K562 (cell line): ENCODE measurements at regions not wholly inside any gene's neighbourhood (a gene's known extent, or its start where the extent isn't known, plus 50 kb on each side); places are given as distances from the start of the nearest gene placed in this dataset.

Experiments used
- ATAC-seq: fragments of 200-7000 bp; cut with Tn5 transposase; 3 replicates; pipeline ENCODE4 v1.9.1; 2020; ENCODE audit warnings: moderate library complexity
- BruUV-seq: library from RNA; stranded (reverse); fragments of 400-500 nt; replicated peaks from 2 replicates; lab custom pipeline; 2021; lab: Mats Ljungman, UMichigan
- CTCF ChIA-PET: fragments of 300-600 bp; formaldehyde crosslinking; extraction: SDS; loops from one replicate; lab custom pipeline; 2021; ENCODE audit warnings: low intra/inter-chr PET ratio; lab: Yijun Ruan, JAX
- POLR2A ChIA-PET: fragments of 300-600, 350-650 bp; sonication (Branson Sonifier 250); formaldehyde crosslinking; extraction: SDS; loops from one replicate; lab custom pipeline; 2021; ENCODE audit warnings: antibody characterized with exemption, inconsistent platforms; lab: Yijun Ruan, JAX
- DNase-seq, 4 experiments: peaks; one replicate each; pipeline versions ENCODE4 v3.0.0 to v3.0.0-alpha.2; 2011 to 2018; ENCODE audit warnings: low spot score in 3 of 4, mixed read lengths in 3 of 4; ENCODE audit errors: extremely low read depth in 1 of 4
- FAIRE-seq: peaks from 2 replicates; lab custom pipeline; 2011; peaks lifted over from hg19 to GRCh38; lab: Jason Lieb, UNC
- H2AFZ ChIP-seq: 2 replicates; pipeline ENCODE4 v1.6.0; 2011; ENCODE audit warnings: low read depth, low read length, control low read depth, inconsistent platforms
- H3K27ac ChIP-seq: fragments of 200-600 bp; 3 replicates; pipeline ENCODE4 v1.8.0; 2011; ENCODE audit warnings: low read depth, mild to moderate bottlenecking, control low read depth, inconsistent platforms, low read length, moderate library complexity, mixed read lengths; ENCODE audit errors: extremely low read depth
- H3K27me3 ChIP-seq, 2 experiments: fragments of 300-600 bp in 1 of 2; 2 replicates in 1 of 2; 3 replicates in 1 of 2; pipeline versions ENCODE4 v1.6.0 to v1.8.0; 2011; ENCODE audit warnings: inconsistent platforms in 2 of 2, low read length in 2 of 2, mild to moderate bottlenecking in 1 of 2, mixed read lengths in 1 of 2, moderate library complexity in 1 of 2; ENCODE audit not compliant: control insufficient read depth in 2 of 2, insufficient read depth in 2 of 2
- H3K36me3 ChIP-seq: fragments of 300-600 bp; 3 replicates; pipeline ENCODE4 v1.8.0; 2011; ENCODE audit warnings: mild to moderate bottlenecking, low read length, inconsistent platforms; ENCODE audit not compliant: control insufficient read depth, insufficient read depth
- H3K4me1 ChIP-seq, 2 experiments: fragments of 200-600 bp in 1 of 2; replicated peaks in 1 of 2; 2 replicates in 1 of 2; 3 replicates in 1 of 2; pipeline versions ENCODE4 v1.5.1 to v1.8.0; 2011; ENCODE audit warnings: inconsistent platforms in 2 of 2, low read length in 2 of 2, mild to moderate bottlenecking in 1 of 2, mixed read lengths in 1 of 2, moderate library complexity in 1 of 2; ENCODE audit not compliant: control insufficient read depth in 2 of 2, insufficient read depth in 2 of 2
- H3K4me2 ChIP-seq: 2 replicates; pipeline ENCODE4 v1.6.1; 2011; ENCODE audit warnings: low read length, control low read depth, inconsistent platforms, mixed read lengths; ENCODE audit not compliant: insufficient read depth
- H3K4me3 ChIP-seq: fragments of 200-600 bp; sonication (generic), shearing (Covaris generic); 2 replicates; pipeline ENCODE4 v1.5.1; 2016; ENCODE audit warnings: control low read depth, inconsistent platforms
- H3K79me2 ChIP-seq: fragments of 200-600 bp; 3 replicates; pipeline ENCODE4 v1.8.0; 2011; ENCODE audit warnings: low read length, inconsistent platforms; ENCODE audit not compliant: control insufficient read depth, insufficient read depth
- H3K9ac ChIP-seq, 2 experiments: 2 replicates each; pipeline versions ENCODE4 v1.6.0 to v1.6.1; 2011; ENCODE audit warnings: low read depth in 2 of 2, low read length in 2 of 2, control low read depth in 1 of 2, inconsistent platforms in 1 of 2, mild to moderate bottlenecking in 1 of 2, mixed read lengths in 1 of 2; ENCODE audit not compliant: insufficient read depth in 1 of 2
- H3K9me1 ChIP-seq: one replicate; pipeline ENCODE4 v1.6.0; 2011; ENCODE audit warnings: inconsistent platforms, mild to moderate bottlenecking, low read length, moderate library complexity; ENCODE audit not compliant: control insufficient read depth, insufficient read depth
- H3K9me3 ChIP-seq: replicated peaks from 2 replicates; pipeline ENCODE4 v1.5.1; 2011; ENCODE audit warnings: low read depth, low read length, inconsistent platforms; ENCODE audit not compliant: control insufficient read depth, insufficient read depth
- H4K20me1 ChIP-seq: replicated peaks from 2 replicates; pipeline ENCODE4 v1.6.1; 2011; ENCODE audit warnings: low read length, inconsistent platforms, mixed read lengths; ENCODE audit not compliant: control insufficient read depth, insufficient read depth
- GABPB1 ChIP-seq: sonication (generic); formaldehyde crosslinking; IDR thresholded peaks from 2 replicates; pipeline ENCODE4 v1.8.0; 2022; ENCODE audit warnings: mild to moderate bottlenecking, missing genetic modification reagents
- MLLT1 ChIP-seq, 2 experiments: fragments of 450-650 bp; IDR thresholded peaks; 2 replicates each; pipeline ENCODE4 v1.6.1; 2016
- ZNF740 ChIP-seq, 3 experiments: fragments of 200-800 bp in 1 of 3; sonication (Bioruptor generic) in 1 of 3; sonication (generic) in 1 of 3; formaldehyde crosslinking in 1 of 3; IDR thresholded peaks; 2 replicates each; pipeline versions ENCODE4 v1.6.1 to v1.8.0; 2016 to 2022; ENCODE audit warnings: mild to moderate bottlenecking in 2 of 3, missing compliant biosample characterization in 2 of 3, missing genetic modification characterization in 2 of 3, missing genetic modification reagents in 1 of 3
- in situ Hi-C: fragments of 300-500 bp; cut with MboI; formaldehyde crosslinking; loops from 4 replicates; pipeline ENCODE4 v1.15.0; 2018; ENCODE audit warnings: inconsistent platforms, mixed read lengths
- intact Hi-C: fragments of 100-400 bp; cut with micrococcal nuclease; formaldehyde crosslinking; loops from 2 replicates; pipeline ENCODE4 v1.14.2; 2022

- Histone ChIP-seq H3K9me1 (no peaks in the 10 kb centered on the region), H3K27me3 (no peaks in the 10 kb centered on the region), H3K79me2 (no peaks in the 10 kb centered on the region), H3K4me2 (no peak overlapping the region), H4K20me1 (no peaks in the 10 kb centered on the region), H3K4me3 (no peak overlapping the region), H3K27ac (no peak overlapping the region), H3K36me3 (no peaks in the 10 kb centered on the region), H3K4me1 (no peaks in the 10 kb centered on the region), H2AFZ (no peak overlapping the region), H3K9ac (no peak overlapping the region), H3K9me3 (no peaks in the 10 kb centered on the region)
- POLR2A ChIA-PET, result no interaction called here
- in situ Hi-C loops, result no loop called here
- CTCF ChIA-PET, result no interaction called here
- TF ChIP-seq GABPB1 (CRISPR knock-in tag), result no peak
- TF ChIP-seq ZNF740 (CRISPR knock-in tag; IDR thresholded peaks at IDR 0.05), result no peak
- TF ChIP-seq ZNF740 (tag; IDR thresholded peaks at IDR 0.05), result no peak
- no peak for TF ChIP-seq MLLT1 (IDR thresholded peaks at IDR 0.05)
- intact Hi-C loops, result no loop called here
- FAIRE-seq, result no peak
- ATAC-seq, result no peak
- DNase-seq, result no peak
- BruUV-seq, result no TSS peak
Observed at GRCh38 chr3:106628407-106628806, 748.8 kb upstream of the CCDC54 start.
